Peyer's patch (tissue), 4 donors: ENCODE measurements at regions not wholly inside any gene's neighbourhood (a gene's known extent, or its start where the extent isn't known, plus 50 kb on each side); places are given as distances from the start of the nearest gene placed in this dataset.

Experiments used
- DNase-seq, 3 donors: peaks; one replicate each; pipeline ENCODE4 v3.0.0-alpha.2; 2017 to 2019
- H3K27ac ChIP-seq, 4 donors: fragments of 200-600 bp; sonication (generic); one replicate each; pipeline ENCODE4 v1.5.1; 2016 to 2019
- H3K27me3 ChIP-seq, 2 donors: fragments of 200-600 bp; sonication (generic); one replicate each; pipeline ENCODE4 v1.5.1; 2019
- H3K36me3 ChIP-seq, 3 donors: fragments of 200-600 bp; sonication (generic); one replicate each; pipeline ENCODE4 v1.5.1; 2016 to 2019
- H3K4me1 ChIP-seq, 4 donors: fragments of 200-600 bp; sonication (generic); one replicate each; pipeline ENCODE4 v1.5.1; 2016 to 2019
- H3K4me3 ChIP-seq, 4 donors: fragments of 200-600 bp; sonication (generic); 1 replicate in 3 of 4; 2 replicates in 1 of 4; pipeline ENCODE4 v1.5.1; 2016 to 2019; ENCODE audit warnings: mild to moderate bottlenecking in 1 of 4
- H3K9me3 ChIP-seq, 4 donors: fragments of 200-600 bp; sonication (generic); one replicate each; pipeline ENCODE4 v1.5.1; 2016 to 2019; ENCODE audit warnings: mild to moderate bottlenecking in 1 of 4
- POLR2A ChIP-seq, 2 donors: fragments of 450-650 bp; IDR thresholded peaks; one replicate each; pipeline ENCODE4 v1.5.1; 2017; ENCODE audit warnings: antibody characterized with exemption in 2 of 2, mild to moderate bottlenecking in 2 of 2, moderate library complexity in 2 of 2
- TF ChIP-seq, protein P1 (sequence below), 6 experiments: fragments of 450-650 bp in 4 of 6; fragments of 200-600 bp in 2 of 6; sonication (generic) in 1 of 6; IDR thresholded peaks; one replicate each; pipeline ENCODE4 v1.5.1; 2017 to 2019; ENCODE audit warnings: antibody characterized with exemption in 6 of 6, mild to moderate bottlenecking in 3 of 6, moderate library complexity in 1 of 6

DNA sequence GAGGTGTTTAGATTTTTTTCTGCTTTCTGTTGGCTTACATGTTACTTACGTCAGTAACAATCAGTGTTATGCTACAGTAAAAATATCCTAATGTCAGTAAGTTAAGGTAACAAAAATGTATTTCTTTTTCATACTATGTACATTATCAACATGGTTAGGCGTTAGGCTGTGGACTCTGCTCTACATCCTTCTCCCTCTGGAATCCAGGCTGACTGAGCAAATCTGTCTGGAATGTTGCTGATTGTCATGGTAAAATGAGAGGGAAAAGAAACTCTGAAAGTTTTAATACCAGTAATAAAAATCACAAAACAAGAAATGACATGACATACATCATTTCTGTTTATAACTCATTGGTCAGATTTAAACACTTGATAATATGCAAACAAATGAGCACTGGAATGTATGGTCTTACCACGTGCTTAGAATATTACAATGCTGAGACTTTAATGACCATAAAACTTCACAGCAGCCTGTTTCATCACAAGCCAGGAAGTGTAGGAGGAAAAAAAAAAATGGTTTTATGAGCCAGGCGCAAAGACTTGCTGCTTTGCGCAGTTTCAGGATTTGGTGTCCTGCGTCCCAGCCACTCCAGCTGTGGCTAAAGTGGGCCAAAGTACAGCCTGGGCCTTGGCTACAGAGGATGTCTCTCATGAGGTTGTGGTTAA lies 252.4 kb downstream of the FSIP2 start:
- Histone ChIP-seq H3K27me3 (no peaks in the 10 kb centered on the region), H3K27ac (no peak overlapping the region), H3K4me1 (no peaks in the 10 kb centered on the region), H3K36me3 (no peaks in the 10 kb centered on the region), H3K4me3 (no peak overlapping the region), H3K9me3 (no peaks in the 10 kb centered on the region)
- peak in 1 of 3 donors; percentile 46 for DNase-seq
- TF ChIP-seq, protein P1, sequence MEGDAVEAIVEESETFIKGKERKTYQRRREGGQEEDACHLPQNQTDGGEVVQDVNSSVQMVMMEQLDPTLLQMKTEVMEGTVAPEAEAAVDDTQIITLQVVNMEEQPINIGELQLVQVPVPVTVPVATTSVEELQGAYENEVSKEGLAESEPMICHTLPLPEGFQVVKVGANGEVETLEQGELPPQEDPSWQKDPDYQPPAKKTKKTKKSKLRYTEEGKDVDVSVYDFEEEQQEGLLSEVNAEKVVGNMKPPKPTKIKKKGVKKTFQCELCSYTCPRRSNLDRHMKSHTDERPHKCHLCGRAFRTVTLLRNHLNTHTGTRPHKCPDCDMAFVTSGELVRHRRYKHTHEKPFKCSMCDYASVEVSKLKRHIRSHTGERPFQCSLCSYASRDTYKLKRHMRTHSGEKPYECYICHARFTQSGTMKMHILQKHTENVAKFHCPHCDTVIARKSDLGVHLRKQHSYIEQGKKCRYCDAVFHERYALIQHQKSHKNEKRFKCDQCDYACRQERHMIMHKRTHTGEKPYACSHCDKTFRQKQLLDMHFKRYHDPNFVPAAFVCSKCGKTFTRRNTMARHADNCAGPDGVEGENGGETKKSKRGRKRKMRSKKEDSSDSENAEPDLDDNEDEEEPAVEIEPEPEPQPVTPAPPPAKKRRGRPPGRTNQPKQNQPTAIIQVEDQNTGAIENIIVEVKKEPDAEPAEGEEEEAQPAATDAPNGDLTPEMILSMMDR (IDR thresholded peaks at IDR 0.05), result no peak
- no peak for TF ChIP-seq POLR2A (IDR thresholded peaks at IDR 0.05)

- Histone ChIP-seq H3K36me3 (no peaks in the 10 kb centered on the region), H3K9me3 (no peaks in the 10 kb centered on the region), H3K27me3 (no peaks in the 10 kb centered on the region), H3K27ac (no peak overlapping the region), H3K4me3 (no peak overlapping the region), H3K4me1 (no peaks in the 10 kb centered on the region)
- no peak for DNase-seq
- TF ChIP-seq, protein P1 (IDR thresholded peaks at IDR 0.05), result no peak
- TF ChIP-seq POLR2A (IDR thresholded peaks at IDR 0.05), result no peak
Measured at GRCh38 chr2:185998562-185999070, 260.0 kb downstream of the FSIP2 start.

DNA sequence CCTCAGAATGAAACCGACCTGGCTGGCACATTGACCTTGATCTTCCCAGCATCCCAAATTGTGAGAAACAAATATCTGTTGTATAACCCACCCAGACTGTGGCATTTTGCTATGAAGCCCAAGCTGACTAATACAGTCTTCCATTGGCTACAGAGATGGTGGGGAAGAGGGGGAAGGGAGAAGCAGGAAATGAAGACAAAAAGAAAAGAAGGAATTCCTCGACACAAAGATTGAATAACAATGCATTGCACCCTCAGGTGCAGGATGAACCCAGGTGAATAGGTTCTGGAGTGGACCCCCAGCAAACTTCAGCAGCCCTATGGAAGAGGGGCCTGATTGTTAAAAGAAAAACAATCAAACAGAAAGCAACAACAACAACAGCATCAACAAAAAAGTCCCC lies 270.7 kb downstream of the FSIP2 start:
- Histone ChIP-seq H3K4me1 (no peaks in the 10 kb centered on the region), H3K4me3 (no peak overlapping the region), H3K27ac (no peak overlapping the region), H3K9me3 (peaks cover 0 to 12% (median 0%) of the 10 kb centered on the region in 4 donors), H3K36me3 (no peaks in the 10 kb centered on the region), H3K27me3 (no peaks in the 10 kb centered on the region)
- TF ChIP-seq POLR2A (IDR thresholded peaks at IDR 0.05), result no peak
- TF ChIP-seq, protein P1 (IDR thresholded peaks at IDR 0.05), result no peak
- no peak for DNase-seq

GRCh38 chr2:186017278-186017677 lies 278.7 kb downstream of the FSIP2 start:
- DNase-seq, result no peak
- no peaks in the 10 kb centered on the region for H3K36me3 ChIP-seq
- TF ChIP-seq POLR2A (IDR thresholded peaks at IDR 0.05), result no peak
- TF ChIP-seq, protein P1 (IDR thresholded peaks at IDR 0.05), result no peak
- peaks cover 0 to 12% (median 0%) of the 10 kb centered on the region in 4 donors for H3K9me3 ChIP-seq
- H3K27me3 ChIP-seq, result no peaks in the 10 kb centered on the region
- no peaks in the 10 kb centered on the region for H3K4me1 ChIP-seq
- no peak overlapping the region for H3K4me3 ChIP-seq
- H3K27ac ChIP-seq, result no peak overlapping the region

DNA sequence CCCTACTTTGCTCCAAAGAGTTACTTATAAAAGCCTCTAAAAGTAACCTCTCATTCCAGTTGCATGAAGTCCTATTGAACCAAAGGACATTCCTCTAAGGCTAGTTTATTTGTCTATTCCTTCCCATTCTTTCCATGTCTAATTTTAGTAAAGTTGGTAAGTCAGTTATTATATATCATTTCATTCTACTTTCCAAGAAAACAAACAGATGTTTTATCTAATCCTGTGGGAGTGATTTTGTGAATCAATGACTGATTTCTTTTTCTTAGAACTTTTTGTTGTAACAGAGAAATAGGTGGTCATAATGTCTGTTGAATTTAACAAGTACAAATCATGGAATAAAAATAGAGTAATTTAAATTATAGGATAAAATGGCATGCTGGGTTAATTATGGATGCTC lies 286.3 kb downstream of the FSIP2 start:
- Histone ChIP-seq H3K27me3 (no peaks in the 10 kb centered on the region), H3K4me1 (no peaks in the 10 kb centered on the region), H3K4me3 (no peak overlapping the region), H3K36me3 (no peaks in the 10 kb centered on the region), H3K9me3 (no peaks in the 10 kb centered on the region), H3K27ac (no peak overlapping the region)
- TF ChIP-seq POLR2A (IDR thresholded peaks at IDR 0.05), result no peak
- TF ChIP-seq, protein P1 (IDR thresholded peaks at IDR 0.05), result no peak
- DNase-seq, result no peak
